Chondrocyte (in vitro differentiated cells): ENCODE measurements at regions not wholly inside any gene's neighbourhood (a gene's known extent, or its start where the extent isn't known, plus 50 kb on each side); places are given as distances from the start of the nearest gene placed in this dataset.
"Not testable (repeated sequence)": the region's sequence is repeated elsewhere in the genome, so short reads cannot be mapped to it uniquely, and the experiment has no call there.

Experiments used
- DNase-seq: peaks from one replicate; pipeline ENCODE4 v3.0.0; 2021; ENCODE audit warnings: mixed read lengths, low spot score
- H3K27ac Mint-ChIP-seq: one replicate; pipeline ENCODE4 v1.8.0; 2021; ENCODE audit warnings: mild to moderate bottlenecking, moderate library complexity, mixed read lengths; ENCODE audit not compliant: unreplicated experiment
- H3K27me3 Mint-ChIP-seq: 2 replicates; pipeline ENCODE4 v1.8.0; 2021; ENCODE audit warnings: low read depth, mixed read lengths
- H3K36me3 Mint-ChIP-seq: 2 replicates; pipeline ENCODE4 v1.8.0; 2021; ENCODE audit warnings: low read depth, mixed read lengths
- H3K4me1 Mint-ChIP-seq: 2 replicates; pipeline ENCODE4 v1.8.0; 2021; ENCODE audit warnings: low read depth, mild to moderate bottlenecking, mixed read lengths
- H3K4me3 Mint-ChIP-seq: one replicate; pipeline ENCODE4 v1.8.0; 2021; ENCODE audit warnings: mild to moderate bottlenecking, moderate library complexity, mixed read lengths; ENCODE audit not compliant: unreplicated experiment
- H3K9me3 Mint-ChIP-seq: 2 replicates; pipeline ENCODE4 v1.8.0; 2021; ENCODE audit warnings: low read depth, mixed read lengths
- CTCF ChIP-seq: fragments of 200-600 bp; sonication (generic); IDR thresholded peaks from 2 replicates; pipeline ENCODE4 v1.5.0; 2021; ENCODE audit warnings: antibody characterized with exemption, mild to moderate bottlenecking, moderate library complexity

- H3K27ac Mint-ChIP-seq = no peak overlapping the region
- H3K36me3 Mint-ChIP-seq = no peaks in the 10 kb centered on the region
- no peak for TF ChIP-seq CTCF
- DNase-seq = no peak
- H3K27me3 Mint-ChIP-seq = peaks cover 5% of the 10 kb centered on the region
- no peaks in the 10 kb centered on the region for H3K4me1 Mint-ChIP-seq
- H3K9me3 Mint-ChIP-seq = no peaks in the 10 kb centered on the region
- H3K4me3 Mint-ChIP-seq = no peak overlapping the region
Measured at GRCh38 chr2:192419786-192420185, 225.1 kb upstream of the TMEFF2 start.

- no peak for TF ChIP-seq CTCF
- H3K4me1 Mint-ChIP-seq = no peaks in the 10 kb centered on the region
- no peak overlapping the region for H3K27ac Mint-ChIP-seq
- no peaks in the 10 kb centered on the region for H3K36me3 Mint-ChIP-seq
- no peak for DNase-seq
- H3K9me3 Mint-ChIP-seq = no peaks in the 10 kb centered on the region
- peaks cover 2% of the 10 kb centered on the region for H3K27me3 Mint-ChIP-seq
- no peak overlapping the region for H3K4me3 Mint-ChIP-seq
Measured at GRCh38 chr2:192416060-192416459, 221.3 kb upstream of the TMEFF2 start.

GRCh38 chr2:192414794-192415193 lies 220.1 kb upstream of the TMEFF2 start:
- Mint-ChIP-seq H3K27me3 (peaks cover 2% of the 10 kb centered on the region), H3K4me1 (no peaks in the 10 kb centered on the region), H3K9me3 (no peaks in the 10 kb centered on the region), H3K36me3 (no peaks in the 10 kb centered on the region), H3K4me3 (no peak overlapping the region), H3K27ac (no peak overlapping the region)
- no peak for TF ChIP-seq CTCF
- DNase-seq = peak; percentile 90

- Mint-ChIP-seq H3K9me3 (no peaks in the 10 kb centered on the region), H3K36me3 (no peaks in the 10 kb centered on the region), H3K4me1 (no peaks in the 10 kb centered on the region), H3K27me3 (peaks cover 2% of the 10 kb centered on the region), H3K27ac (no peak overlapping the region), H3K4me3 (no peak overlapping the region)
- DNase-seq = peak; percentile 83
- no peak for TF ChIP-seq CTCF
Measured at GRCh38 chr2:192413812-192414681, 219.3 kb upstream of the TMEFF2 start.

- H3K27ac Mint-ChIP-seq, DNase-seq, H3K9me3 Mint-ChIP-seq, H3K4me3 Mint-ChIP-seq, H3K4me1 Mint-ChIP-seq, H3K27me3 Mint-ChIP-seq, H3K36me3 Mint-ChIP-seq: not testable (repeated sequence)
Measured at GRCh38 chr2:192412866-192413265, 218.1 kb upstream of the TMEFF2 start.

- Mint-ChIP-seq H3K36me3 (no peaks in the 10 kb centered on the region), H3K27me3 (peaks cover 13% of the 10 kb centered on the region), H3K4me3 (no peak overlapping the region), H3K9me3 (no peaks in the 10 kb centered on the region), H3K4me1 (no peaks in the 10 kb centered on the region), H3K27ac (no peak overlapping the region)
- TF ChIP-seq CTCF = no peak
- no peak for DNase-seq
Measured at GRCh38 chr2:192412394-192412793, 217.7 kb upstream of the TMEFF2 start.
